Activated CD4-positive, alpha-beta memory T cell treated with anti-CD3 and anti-CD28 coated beads, Interleukin-2, amount 10 ng/mL, durations not matched to agents 7 days and 5 days (primary cell): ENCODE measurements at regions not wholly inside any gene's neighbourhood (a gene's known extent, or its start where the extent isn't known, plus 50 kb on each side); places are given as distances from the start of the nearest gene placed in this dataset.
"Not testable (repeated sequence)": the region's sequence is repeated elsewhere in the genome, so short reads cannot be mapped to it uniquely, and the experiment has no call there.

Experiments used
- CTCF ChIA-PET: fragments of 350-600 bp; sonication (Branson Sonifier 250); formaldehyde crosslinking; loops from one replicate; lab custom pipeline; 2021; ENCODE audit warnings: antibody characterized with exemption, inconsistent platforms; lab: Charles Lee
- POLR2A ChIA-PET: fragments of 350-600 bp; sonication (Branson Sonifier 250); formaldehyde crosslinking; loops from one replicate; lab custom pipeline; 2021; ENCODE audit warnings: antibody characterized with exemption; lab: Charles Lee
- DNase-seq: peaks from one replicate; pipeline ENCODE4 v3.0.0-alpha.2; 2020
- H3K27ac Mint-ChIP-seq: one replicate; pipeline ENCODE4 v1.8.0; 2021; ENCODE audit warnings: mild to moderate bottlenecking, mixed read lengths
- H3K27me3 Mint-ChIP-seq: one replicate; pipeline ENCODE4 v1.8.0; 2021; ENCODE audit warnings: mixed read lengths
- H3K36me3 Mint-ChIP-seq: one replicate; pipeline ENCODE4 v1.8.0; 2021; ENCODE audit warnings: low read depth, mixed read lengths
- H3K4me1 Mint-ChIP-seq: one replicate; pipeline ENCODE4 v1.8.0; 2021; ENCODE audit warnings: mixed read lengths
- H3K4me3 Mint-ChIP-seq: one replicate; pipeline ENCODE4 v1.8.0; 2021; ENCODE audit warnings: mild to moderate bottlenecking, mixed read lengths
- H3K9me3 Mint-ChIP-seq: one replicate; pipeline ENCODE4 v1.8.0; 2021; ENCODE audit warnings: mixed read lengths

DNA sequence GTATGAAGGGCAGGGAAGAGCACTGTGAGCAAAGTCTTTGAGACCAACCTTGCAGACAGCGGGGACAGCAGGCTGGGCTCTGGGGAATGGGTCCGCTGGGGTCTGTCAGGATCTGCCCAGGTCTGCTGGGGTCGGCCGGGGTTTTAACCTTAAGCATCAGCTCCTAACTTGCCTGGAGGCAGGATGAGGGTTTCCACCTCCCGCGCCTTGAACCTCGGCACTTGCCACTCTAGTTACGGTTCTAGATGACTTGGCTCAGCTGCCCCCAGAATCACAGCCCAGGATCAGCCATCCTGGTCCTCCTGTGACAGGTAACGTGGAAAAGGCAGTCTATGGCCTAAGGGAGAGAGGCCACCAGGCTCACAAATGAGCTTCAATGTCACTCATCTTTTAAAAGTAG, 50.4 kb upstream of the CACUL1 start:
- DNase-seq: no peak
- ChIA-PET CTCF (interaction anchor here (0.6 kb wide), 1 partner anchor 43 kb away, joined by 4 read pairs; no protein-coding TSS in a partner anchor), POLR2A (no interaction called here)
- H3K4me3 Mint-ChIP-seq: no peak overlapping the region
- H3K27me3 Mint-ChIP-seq: peaks cover 7% of the 10 kb centered on the region
- H3K9me3 Mint-ChIP-seq: no peaks in the 10 kb centered on the region
- H3K4me1 Mint-ChIP-seq: no peaks in the 10 kb centered on the region
- no peaks in the 10 kb centered on the region for H3K36me3 Mint-ChIP-seq
- no peak overlapping the region for H3K27ac Mint-ChIP-seq

DNA sequence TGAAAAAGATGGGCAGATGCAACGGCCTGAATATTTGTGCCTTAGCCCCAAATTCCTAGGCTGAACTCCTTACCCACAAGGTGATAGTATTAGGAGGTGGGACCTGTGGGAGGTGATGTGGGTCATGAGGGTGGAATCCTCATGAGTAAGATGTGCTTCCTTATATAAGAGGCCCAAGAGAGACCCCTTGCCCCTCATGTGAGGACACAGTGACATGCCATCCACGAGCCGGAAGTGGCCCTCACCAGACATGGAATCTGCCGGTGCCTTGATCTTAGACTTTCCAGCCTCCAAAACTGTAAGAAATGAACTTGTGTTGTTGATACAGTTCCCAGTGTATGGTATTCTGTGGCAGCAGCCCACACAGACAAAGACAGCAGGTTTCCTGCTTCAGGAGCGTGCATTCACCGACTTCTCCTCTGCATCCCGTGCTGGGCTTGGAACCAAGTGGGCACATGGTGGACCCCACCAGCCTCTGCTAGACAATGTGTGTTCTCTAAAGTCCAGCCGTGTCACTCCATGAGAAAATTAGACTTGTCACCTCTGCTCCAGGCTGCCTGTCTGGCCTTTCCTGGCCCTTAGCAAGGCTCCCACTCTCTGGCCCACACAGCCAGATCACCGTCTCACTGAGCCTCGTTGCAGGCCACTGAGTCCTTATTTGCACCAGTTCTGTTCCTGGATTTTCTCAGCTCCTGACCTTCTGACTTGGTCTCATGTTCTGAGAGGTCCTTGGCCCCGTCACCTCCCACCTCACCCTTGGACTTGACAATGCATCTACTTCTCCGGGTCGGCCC, 52.9 kb upstream of the CACUL1 start:
- H3K4me1 Mint-ChIP-seq: no peaks in the 10 kb centered on the region
- ChIA-PET CTCF (no interaction called here), POLR2A (no interaction called here)
- H3K27ac Mint-ChIP-seq: no peak overlapping the region
- no peaks in the 10 kb centered on the region for H3K27me3 Mint-ChIP-seq
- DNase-seq: no peak
- H3K4me3 Mint-ChIP-seq: no peak overlapping the region
- H3K9me3 Mint-ChIP-seq: no peaks in the 10 kb centered on the region
- no peaks in the 10 kb centered on the region for H3K36me3 Mint-ChIP-seq

DNA sequence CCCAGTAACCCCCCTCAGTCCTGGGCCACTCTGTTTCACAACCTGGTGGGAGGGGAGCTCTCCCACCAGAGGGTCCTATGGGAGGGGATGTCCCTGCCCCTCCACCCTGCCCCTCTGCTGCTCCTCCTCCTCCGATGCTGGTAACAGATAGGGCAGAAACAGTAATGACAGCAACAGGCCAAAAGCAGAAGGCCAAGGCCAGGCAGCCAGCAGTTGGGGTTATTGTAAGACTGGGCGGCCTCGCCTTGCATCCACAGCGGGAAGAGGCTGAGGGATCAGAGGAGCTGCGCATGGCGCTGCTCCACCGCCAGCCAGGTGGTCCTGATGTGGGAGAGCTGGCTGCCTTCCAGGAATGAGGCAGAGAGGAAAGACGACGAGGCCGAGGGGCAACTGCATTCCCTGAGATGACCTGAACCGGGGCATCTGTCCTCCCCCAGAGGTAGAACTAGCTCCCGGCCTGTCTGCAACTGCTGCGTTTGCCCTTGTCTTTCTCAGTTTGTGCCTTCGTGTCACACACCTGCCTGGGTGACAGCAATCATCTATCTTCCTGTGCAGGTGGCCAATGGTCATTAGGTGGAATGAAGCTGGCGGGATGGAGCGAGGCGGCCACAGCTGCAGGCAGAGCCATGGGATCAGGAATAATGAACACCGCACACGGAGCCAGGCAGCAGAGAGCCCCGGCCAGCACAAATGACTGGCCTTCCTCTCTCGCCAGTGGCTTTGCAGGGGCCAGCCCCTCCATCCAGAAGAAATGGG, 54.0 kb upstream of the CACUL1 start:
- H3K27me3 Mint-ChIP-seq: no peaks in the 10 kb centered on the region
- no peaks in the 10 kb centered on the region for H3K9me3 Mint-ChIP-seq
- H3K36me3 Mint-ChIP-seq: no peaks in the 10 kb centered on the region
- ChIA-PET POLR2A (no interaction called here), CTCF (no interaction called here)
- no peak overlapping the region for H3K4me3 Mint-ChIP-seq
- no peaks in the 10 kb centered on the region for H3K4me1 Mint-ChIP-seq
- no peak for DNase-seq
- no peak overlapping the region for H3K27ac Mint-ChIP-seq

DNA sequence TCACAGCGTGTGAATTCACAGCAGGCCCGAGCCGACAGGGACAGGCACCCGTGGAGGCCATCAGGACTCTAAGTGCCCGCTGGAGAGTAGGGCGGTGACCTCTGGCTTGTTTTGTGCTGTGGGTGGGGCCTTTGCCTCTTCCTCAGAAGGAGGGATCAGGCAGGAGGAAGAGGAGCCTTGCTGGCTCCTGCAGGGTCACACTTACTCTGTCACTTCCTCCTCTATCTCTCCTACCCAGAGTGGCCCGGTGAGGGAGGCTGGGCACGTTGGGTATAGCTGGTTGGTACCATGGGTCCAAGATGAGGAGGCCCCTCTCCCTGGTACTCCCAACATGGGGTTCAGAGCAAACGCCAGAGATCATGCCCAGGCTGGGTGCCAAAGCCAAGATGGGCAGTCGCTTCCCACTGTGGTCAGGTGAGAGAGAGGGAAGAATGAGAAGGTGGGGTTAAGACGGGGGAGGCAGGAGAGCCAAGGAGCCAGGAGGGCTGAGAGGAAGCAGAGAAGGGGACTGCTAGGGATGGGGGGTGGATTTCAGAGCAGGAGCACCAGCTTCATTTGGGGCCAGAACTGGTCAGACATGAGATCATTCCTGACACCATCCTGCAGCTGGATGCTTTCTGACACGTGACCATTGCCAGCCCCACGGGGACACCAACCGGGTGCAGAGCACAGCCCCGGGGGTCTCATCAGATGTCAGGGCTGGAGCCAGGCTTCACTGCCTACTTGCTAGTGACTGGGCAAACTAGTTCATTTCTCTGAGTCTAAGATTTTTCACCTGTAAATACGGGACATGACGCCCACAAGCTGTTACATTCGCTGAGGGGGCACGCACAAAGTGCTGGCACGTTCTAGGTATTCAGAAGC, 54.8 kb upstream of the CACUL1 start:
- Mint-ChIP-seq H3K36me3 (no peaks in the 10 kb centered on the region), H3K27ac (no peak overlapping the region), H3K27me3 (no peaks in the 10 kb centered on the region), H3K4me1 (no peaks in the 10 kb centered on the region), H3K9me3 (no peaks in the 10 kb centered on the region), H3K4me3 (no peak overlapping the region)
- ChIA-PET POLR2A (no interaction called here), CTCF (no interaction called here)
- no peak for DNase-seq

GRCh38 chr10:118810796-118811505, 56.2 kb upstream of the CACUL1 start:
- no peak for DNase-seq
- ChIA-PET CTCF (no interaction called here), POLR2A (no interaction called here)
- Mint-ChIP-seq H3K4me3 (no peak overlapping the region), H3K4me1 (no peaks in the 10 kb centered on the region), H3K27ac (no peak overlapping the region), H3K36me3 (no peaks in the 10 kb centered on the region), H3K9me3 (no peaks in the 10 kb centered on the region), H3K27me3 (no peaks in the 10 kb centered on the region)

- no peak overlapping the region for H3K4me3 Mint-ChIP-seq
- ChIA-PET CTCF (no interaction called here), POLR2A (no interaction called here)
- H3K27ac Mint-ChIP-seq: no peak overlapping the region
- no peaks in the 10 kb centered on the region for H3K9me3 Mint-ChIP-seq
- no peaks in the 10 kb centered on the region for H3K36me3 Mint-ChIP-seq
- no peak for DNase-seq
- H3K4me1 Mint-ChIP-seq: no peaks in the 10 kb centered on the region
- H3K27me3 Mint-ChIP-seq: no peaks in the 10 kb centered on the region
Observed at GRCh38 chr10:118811675-118812392, 57.1 kb upstream of the CACUL1 start.

GRCh38 chr10:118812393-118812740, 57.6 kb upstream of the CACUL1 start:
- Mint-ChIP-seq H3K9me3 (no peaks in the 10 kb centered on the region), H3K4me3 (no peak overlapping the region), H3K36me3 (no peaks in the 10 kb centered on the region), H3K27ac (no peak overlapping the region), H3K27me3 (no peaks in the 10 kb centered on the region), H3K4me1 (no peaks in the 10 kb centered on the region)
- DNase-seq: no peak
- ChIA-PET POLR2A (no interaction called here), CTCF (no interaction called here)

DNA sequence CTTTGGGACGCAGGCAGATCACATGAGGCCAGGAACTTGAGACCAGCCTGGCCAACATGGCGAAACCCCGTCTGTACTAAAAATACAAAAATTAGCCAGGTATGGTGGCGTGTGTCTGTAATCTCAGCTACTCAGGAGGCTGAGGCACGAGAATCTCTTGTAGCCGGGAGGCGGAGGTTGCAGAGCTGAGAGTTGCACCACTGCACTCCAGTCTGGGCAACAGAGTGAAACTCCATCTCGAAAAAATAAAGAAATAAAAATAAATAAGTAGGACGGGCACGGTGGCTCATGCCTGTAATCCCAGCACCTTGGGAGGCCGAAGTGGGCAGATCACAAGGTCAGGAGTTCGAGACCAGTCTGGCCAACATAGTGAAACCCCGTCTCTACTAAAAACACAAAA, 58.2 kb upstream of the CACUL1 start:
- H3K36me3 Mint-ChIP-seq, POLR2A ChIA-PET, CTCF ChIA-PET, H3K4me1 Mint-ChIP-seq, H3K27ac Mint-ChIP-seq, H3K9me3 Mint-ChIP-seq, H3K4me3 Mint-ChIP-seq, DNase-seq, H3K27me3 Mint-ChIP-seq: not testable (repeated sequence)

DNA sequence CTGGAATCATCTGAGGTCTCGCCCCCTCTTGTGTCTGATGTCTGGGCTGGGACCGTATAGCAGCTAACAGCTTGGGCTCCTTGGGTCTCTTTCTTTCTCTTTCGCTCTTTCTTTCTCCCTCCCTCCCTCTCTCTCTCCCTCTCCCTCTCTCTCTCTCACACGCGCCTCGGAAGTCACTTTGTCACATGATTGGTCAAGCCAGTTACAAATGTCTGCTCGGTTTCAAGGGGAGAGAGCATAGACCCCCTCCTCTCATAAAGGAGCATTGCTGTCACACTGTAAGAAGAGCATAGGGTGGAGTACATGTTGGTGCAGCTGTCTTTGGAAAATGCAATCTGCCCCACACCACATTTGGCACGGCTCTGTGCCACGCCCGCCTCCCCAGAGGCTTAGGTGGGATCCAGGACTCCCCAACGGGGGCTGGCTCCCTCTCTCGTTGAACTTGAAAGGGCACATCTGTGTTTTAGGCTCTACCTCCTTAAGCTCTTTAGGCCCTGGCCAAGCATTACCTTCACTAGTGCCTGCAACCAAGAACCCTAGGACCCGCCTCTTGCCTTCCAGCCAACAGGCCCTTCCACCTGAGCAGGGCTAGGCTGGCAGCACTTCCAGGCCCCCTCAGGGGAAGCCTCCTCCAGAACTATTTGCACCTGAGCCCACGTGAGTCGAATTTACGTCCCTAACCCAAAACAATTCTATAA, 61.9 kb upstream of the CACUL1 start:
- no peak overlapping the region for H3K4me3 Mint-ChIP-seq
- H3K9me3 Mint-ChIP-seq: no peaks in the 10 kb centered on the region
- no peaks in the 10 kb centered on the region for H3K36me3 Mint-ChIP-seq
- peaks cover 2% of the 10 kb centered on the region for H3K27me3 Mint-ChIP-seq
- no peak overlapping the region for H3K27ac Mint-ChIP-seq
- no peaks in the 10 kb centered on the region for H3K4me1 Mint-ChIP-seq
- CTCF ChIA-PET: no interaction called here
- POLR2A ChIA-PET: no interaction called here
- DNase-seq: no peak

GRCh38 chr10:118817328-118818068, 62.7 kb upstream of the CACUL1 start:
- no peak for DNase-seq
- no peak overlapping the region for H3K27ac Mint-ChIP-seq
- H3K9me3 Mint-ChIP-seq: no peaks in the 10 kb centered on the region
- POLR2A ChIA-PET: no interaction called here
- no peak overlapping the region for H3K4me3 Mint-ChIP-seq
- CTCF ChIA-PET: no interaction called here
- H3K36me3 Mint-ChIP-seq: no peaks in the 10 kb centered on the region
- H3K4me1 Mint-ChIP-seq: no peaks in the 10 kb centered on the region
- peaks cover 2% of the 10 kb centered on the region for H3K27me3 Mint-ChIP-seq

- DNase-seq: no peak
- Mint-ChIP-seq H3K4me3 (no peak overlapping the region), H3K9me3 (no peaks in the 10 kb centered on the region), H3K36me3 (no peaks in the 10 kb centered on the region), H3K27ac (no peak overlapping the region), H3K4me1 (no peaks in the 10 kb centered on the region), H3K27me3 (peaks cover 2% of the 10 kb centered on the region)
- CTCF ChIA-PET: no interaction called here
- POLR2A ChIA-PET: no interaction called here
Observed at GRCh38 chr10:118818621-118819221, 64.0 kb upstream of the CACUL1 start.
